ENCODE measurements at regions not wholly inside any gene's neighbourhood (a gene's known extent, or its start where the extent isn't known, plus 50 kb on each side); places are given as distances from the start of the nearest gene placed in this dataset.

DNA sequence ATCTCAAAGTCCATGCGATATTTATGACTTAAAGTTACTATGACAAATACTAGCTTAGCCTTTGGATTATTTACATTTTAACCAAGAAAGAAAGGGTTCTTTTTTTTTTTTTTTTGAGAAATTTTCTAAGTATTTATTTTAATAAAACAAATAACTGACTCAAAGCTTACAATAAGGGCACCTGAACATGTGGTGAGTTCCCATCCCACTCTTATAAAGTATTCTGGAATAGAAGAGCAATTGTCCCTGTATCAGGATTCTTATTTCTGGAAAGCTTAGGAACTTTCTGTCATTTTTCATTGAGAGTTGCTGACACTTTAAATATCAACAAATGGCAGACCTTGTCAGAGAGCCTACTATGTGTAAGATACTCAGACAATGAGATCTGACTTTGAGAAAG lies 686.1 kb upstream of the SOX9 start:
- Mint-ChIP-seq H3K27me3 (ENCODE audit: insufficient read depth, low read depth, poor library complexity) (no peaks in the 10 kb centered on the region), H3K36me3 (ENCODE audit: low read depth) (no peaks in the 10 kb centered on the region), H3K4me1 (no peaks in the 10 kb centered on the region), H3K27ac (no peak overlapping the region), H3K4me3 (no peak overlapping the region), H3K9me3 (no peaks in the 10 kb centered on the region)
- ATAC-seq, result no peak
- 0 out of 2 replicates have a peak, but pooled peaks cover 6% of the 10 kb centered on the region for H3K9me2 ChIP-seq (ENCODE audit: insufficient read depth)
- 0 out of 2 replicates have a peak, but pooled peaks cover 3% of the 10 kb centered on the region for H3K4me1 ChIP-seq (ENCODE audit: insufficient read depth)
- TF ChIP-seq, protein P1, sequence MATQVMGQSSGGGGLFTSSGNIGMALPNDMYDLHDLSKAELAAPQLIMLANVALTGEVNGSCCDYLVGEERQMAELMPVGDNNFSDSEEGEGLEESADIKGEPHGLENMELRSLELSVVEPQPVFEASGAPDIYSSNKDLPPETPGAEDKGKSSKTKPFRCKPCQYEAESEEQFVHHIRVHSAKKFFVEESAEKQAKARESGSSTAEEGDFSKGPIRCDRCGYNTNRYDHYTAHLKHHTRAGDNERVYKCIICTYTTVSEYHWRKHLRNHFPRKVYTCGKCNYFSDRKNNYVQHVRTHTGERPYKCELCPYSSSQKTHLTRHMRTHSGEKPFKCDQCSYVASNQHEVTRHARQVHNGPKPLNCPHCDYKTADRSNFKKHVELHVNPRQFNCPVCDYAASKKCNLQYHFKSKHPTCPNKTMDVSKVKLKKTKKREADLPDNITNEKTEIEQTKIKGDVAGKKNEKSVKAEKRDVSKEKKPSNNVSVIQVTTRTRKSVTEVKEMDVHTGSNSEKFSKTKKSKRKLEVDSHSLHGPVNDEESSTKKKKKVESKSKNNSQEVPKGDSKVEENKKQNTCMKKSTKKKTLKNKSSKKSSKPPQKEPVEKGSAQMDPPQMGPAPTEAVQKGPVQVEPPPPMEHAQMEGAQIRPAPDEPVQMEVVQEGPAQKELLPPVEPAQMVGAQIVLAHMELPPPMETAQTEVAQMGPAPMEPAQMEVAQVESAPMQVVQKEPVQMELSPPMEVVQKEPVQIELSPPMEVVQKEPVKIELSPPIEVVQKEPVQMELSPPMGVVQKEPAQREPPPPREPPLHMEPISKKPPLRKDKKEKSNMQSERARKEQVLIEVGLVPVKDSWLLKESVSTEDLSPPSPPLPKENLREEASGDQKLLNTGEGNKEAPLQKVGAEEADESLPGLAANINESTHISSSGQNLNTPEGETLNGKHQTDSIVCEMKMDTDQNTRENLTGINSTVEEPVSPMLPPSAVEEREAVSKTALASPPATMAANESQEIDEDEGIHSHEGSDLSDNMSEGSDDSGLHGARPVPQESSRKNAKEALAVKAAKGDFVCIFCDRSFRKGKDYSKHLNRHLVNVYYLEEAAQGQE (IDR thresholded peaks at IDR 0.05; ENCODE audit: unreplicated experiment), result no peak
- TF ChIP-seq, protein P2, sequence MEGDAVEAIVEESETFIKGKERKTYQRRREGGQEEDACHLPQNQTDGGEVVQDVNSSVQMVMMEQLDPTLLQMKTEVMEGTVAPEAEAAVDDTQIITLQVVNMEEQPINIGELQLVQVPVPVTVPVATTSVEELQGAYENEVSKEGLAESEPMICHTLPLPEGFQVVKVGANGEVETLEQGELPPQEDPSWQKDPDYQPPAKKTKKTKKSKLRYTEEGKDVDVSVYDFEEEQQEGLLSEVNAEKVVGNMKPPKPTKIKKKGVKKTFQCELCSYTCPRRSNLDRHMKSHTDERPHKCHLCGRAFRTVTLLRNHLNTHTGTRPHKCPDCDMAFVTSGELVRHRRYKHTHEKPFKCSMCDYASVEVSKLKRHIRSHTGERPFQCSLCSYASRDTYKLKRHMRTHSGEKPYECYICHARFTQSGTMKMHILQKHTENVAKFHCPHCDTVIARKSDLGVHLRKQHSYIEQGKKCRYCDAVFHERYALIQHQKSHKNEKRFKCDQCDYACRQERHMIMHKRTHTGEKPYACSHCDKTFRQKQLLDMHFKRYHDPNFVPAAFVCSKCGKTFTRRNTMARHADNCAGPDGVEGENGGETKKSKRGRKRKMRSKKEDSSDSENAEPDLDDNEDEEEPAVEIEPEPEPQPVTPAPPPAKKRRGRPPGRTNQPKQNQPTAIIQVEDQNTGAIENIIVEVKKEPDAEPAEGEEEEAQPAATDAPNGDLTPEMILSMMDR (conservative IDR thresholded peaks at IDR 0.05; ENCODE audit: low read depth in 2 of 2), result no peak
- TF ChIP-seq ZNF331 (CRISPR knock-in tag; IDR thresholded peaks at IDR 0.05; ENCODE audit: low read depth), result no peak
- TF ChIP-seq ETS1 (IDR thresholded peaks at IDR 0.05), result no peak
- no peak for TF ChIP-seq STAT1 (IDR thresholded peaks at IDR 0.05; ENCODE audit: unreplicated experiment)
- no peak for TF ChIP-seq ZNF462 (CRISPR knock-in tag; IDR thresholded peaks at IDR 0.05)
- TF ChIP-seq EZH2phosphoT487 (IDR thresholded peaks at IDR 0.05; ENCODE audit: unreplicated experiment), result no peak
- TF ChIP-seq POLR2AphosphoS5 (IDR thresholded peaks at IDR 0.05; ENCODE audit: low read depth), result no peak
- TF ChIP-seq JUNB (IDR thresholded peaks at IDR 0.05; ENCODE audit: unreplicated experiment), result no peak
- no peak for TF ChIP-seq NANOG (IDR thresholded peaks at IDR 0.05; ENCODE audit: borderline replicate concordance)
- TF ChIP-seq CREB1 (CRISPR knock-in tag; IDR thresholded peaks at IDR 0.05; ENCODE audit: low read depth), result no peak
- no peak overlapping the region for H3K4me2 ChIP-seq
- H3K36me3 ChIP-seq (ENCODE audit: insufficient read depth), result no peaks in the 10 kb centered on the region
- H3K79me2 ChIP-seq (replicated peaks; ENCODE audit: insufficient read depth), result no peaks in the 10 kb centered on the region
- H3K27me3 ChIP-seq (ENCODE audit: insufficient read depth), result no peaks in the 10 kb centered on the region
- DNase-seq (ENCODE audit: low spot score), result no peak
- H4K20me1 ChIP-seq (replicated peaks; ENCODE audit: insufficient read depth), result no peaks in the 10 kb centered on the region
- H3F3A ChIP-seq (replicated peaks; ENCODE audit: low read depth), result no peaks in the 10 kb centered on the region
- H2AFZ ChIP-seq, result no peak overlapping the region
- no peak overlapping the region for H3K4me3 ChIP-seq
- H3K27ac ChIP-seq (ENCODE audit: low read depth), result no peak overlapping the region

All from GM23338 (cell line).